NCI-H2081 (cell line): ENCODE measurements at regions not wholly inside any gene's neighbourhood (a gene's known extent, or its start where the extent isn't known, plus 50 kb on each side); places are given as distances from the start of the nearest gene placed in this dataset.

Source experiments
- DNase-seq, 2 experiments: peaks; one replicate each; lab custom pipeline; 2025; lab: John Stamatoyannopoulos, UW

GRCh38 chr1:181326348-181326747 lies 157.0 kb upstream of the CACNA1E start:
- DNase-seq = no peak

- no peak for DNase-seq
These were observed 155.5 kb upstream of the CACNA1E start for GRCh38 chr1:181327796-181328195.

- DNase-seq = no peak
These were observed 148.6 kb upstream of the CACNA1E start for GRCh38 chr1:181334724-181335123.

GRCh38 chr1:181335631-181336030 lies 147.7 kb upstream of the CACNA1E start:
- DNase-seq = no peak

- DNase-seq = no peak
These were observed 142.2 kb upstream of the CACNA1E start for GRCh38 chr1:181341026-181341632.

- DNase-seq = no peak
These were observed 139.2 kb upstream of the CACNA1E start for GRCh38 chr1:181344091-181344490.

GRCh38 chr1:181345146-181345545 lies 138.2 kb upstream of the CACNA1E start:
- DNase-seq = no peak

GRCh38 chr1:181347495-181348390 lies 135.6 kb upstream of the CACNA1E start:
- no peak for DNase-seq

GRCh38 chr1:181349512-181349911 lies 133.8 kb upstream of the CACNA1E start:
- no peak for DNase-seq

GRCh38 chr1:181350131-181350530 lies 133.2 kb upstream of the CACNA1E start:
- no peak for DNase-seq

- no peak for DNase-seq
These were observed 131.6 kb upstream of the CACNA1E start for GRCh38 chr1:181351740-181352139.

- DNase-seq = no peak
These were observed 130.6 kb upstream of the CACNA1E start for GRCh38 chr1:181352695-181353094.

GRCh38 chr1:181353526-181353925 lies 129.8 kb upstream of the CACNA1E start:
- no peak for DNase-seq

GRCh38 chr1:181354865-181355264 lies 128.5 kb upstream of the CACNA1E start:
- DNase-seq = no peak

- DNase-seq = no peak
These were observed 126.6 kb upstream of the CACNA1E start for GRCh38 chr1:181356505-181357340.

GRCh38 chr1:181359012-181359411 lies 124.3 kb upstream of the CACNA1E start:
- no peak for DNase-seq

GRCh38 chr1:181364801-181365200 lies 118.5 kb upstream of the CACNA1E start:
- no peak for DNase-seq

GRCh38 chr1:181366910-181367309 lies 116.4 kb upstream of the CACNA1E start:
- no peak for DNase-seq

- DNase-seq = no peak
These were observed 113.9 kb upstream of the CACNA1E start for GRCh38 chr1:181369416-181369815.

GRCh38 chr1:181383695-181384094 lies 99.6 kb upstream of the CACNA1E start:
- DNase-seq = no peak

GRCh38 chr1:181386340-181386739 lies 97.0 kb upstream of the CACNA1E start:
- no peak for DNase-seq

- no peak for DNase-seq
These were observed 96.4 kb upstream of the CACNA1E start for GRCh38 chr1:181386951-181387350.

- DNase-seq = no peak
These were observed 95.6 kb upstream of the CACNA1E start for GRCh38 chr1:181387702-181388101.
